ENCODE measurements at regions not wholly inside any gene's neighbourhood (a gene's known extent, or its start where the extent isn't known, plus 50 kb on each side); places are given as distances from the start of the nearest gene placed in this dataset.

GRCh38 chr1:192087334-192087733 lies 70.9 kb upstream of the RGS18 start:
- TF ChIP-seq ZZZ3 (IDR thresholded peaks at IDR 0.05; ENCODE audit: control insufficient read depth, insufficient read length, low read depth) (no peak), YBX1 (IDR thresholded peaks at IDR 0.05) (no peak), CBX3 (IDR thresholded peaks at IDR 0.05; ENCODE audit: borderline replicate concordance, low read depth) (no peak), LARP7 (IDR thresholded peaks at IDR 0.05) (no peak), ATF2 (IDR thresholded peaks at IDR 0.05; ENCODE audit: low read length) (no peak), TCF3 (IDR thresholded peaks at IDR 0.05; ENCODE audit: borderline replicate concordance, insufficient read depth, low read depth, low read length) (no peak), STAT3 (IDR thresholded peaks at IDR 0.05; ENCODE audit: low read depth, low read length) (no peak), PAX5 (IDR thresholded peaks at IDR 0.05; ENCODE audit: borderline replicate concordance, low read depth, low read length) (no peak)
- SMC1A ChIA-PET (ENCODE audit: uncharacterized antibody, unreplicated experiment), result no interaction called here
- ATAC-seq (no peak), FAIRE-seq (no peak), DNase-seq (ENCODE audit: low read depth, low spot score) (no peak)
- no peaks in the 10 kb centered on the region for H3K9me3 ChIP-seq (replicated peaks; ENCODE audit: control insufficient read depth, insufficient read depth, low read length)
- no peak overlapping the region for H2AFZ ChIP-seq (ENCODE audit: control insufficient read depth, low read depth, low read length)
- H3K79me2 ChIP-seq (ENCODE audit: control insufficient read depth, insufficient read depth, low read length), result no peaks in the 10 kb centered on the region
- in situ Hi-C loops (cut with MboI), result no loop called here
- no peaks in the 10 kb centered on the region for H3K4me1 ChIP-seq (ENCODE audit: control insufficient read depth, insufficient read depth, low read length)
- POLR2A ChIA-PET, result no interaction called here
- H4K20me1 ChIP-seq (ENCODE audit: control insufficient read depth, insufficient read depth), result no peaks in the 10 kb centered on the region
- no peak overlapping the region for H3K9ac ChIP-seq (ENCODE audit: control insufficient read depth, insufficient read depth, low read length)
- no peak overlapping the region for H3K27ac ChIP-seq (ENCODE audit: control insufficient read depth, insufficient read depth)
- H3K36me3 ChIP-seq (ENCODE audit: control insufficient read depth in 2 of 2, insufficient read depth in 2 of 2, low read length in 1 of 2), result no peaks in the 10 kb centered on the region
- no peaks in the 10 kb centered on the region for H3K27me3 ChIP-seq (replicated peaks in 1 of 2; ENCODE audit: control insufficient read depth in 2 of 2, insufficient read depth in 2 of 2, low read length in 1 of 2)
- no TSS peak for BruUV-seq (replicated peaks)
- CTCF ChIA-PET, result no interaction called here
- RAD21 ChIA-PET (ENCODE audit: unreplicated experiment), result no interaction called here
- H3K4me3 ChIP-seq, result no peak overlapping the region
- WGBS (ENCODE audit: insufficient coverage, insufficient replicate concordance, low lambda C conversion rate, missing lambda C conversion rate), result 22% methylated on average over 1 of the region's 1 CpG
- intact Hi-C loops (cut with micrococcal nuclease; ENCODE audit: unreplicated experiment), result no loop called here
- H3K4me2 ChIP-seq (ENCODE audit: control insufficient read depth, insufficient read depth), result no peak overlapping the region

GRCh38 chr1:192088496-192088895 lies 69.8 kb upstream of the RGS18 start:
- Histone ChIP-seq H2AFZ (ENCODE audit: control insufficient read depth, low read depth, low read length) (no peak overlapping the region), H3K79me2 (ENCODE audit: control insufficient read depth, insufficient read depth, low read length) (no peaks in the 10 kb centered on the region), H3K27me3 (replicated peaks in 1 of 2; ENCODE audit: control insufficient read depth in 2 of 2, insufficient read depth in 2 of 2, low read length in 1 of 2) (no peaks in the 10 kb centered on the region), H3K4me1 (ENCODE audit: control insufficient read depth, insufficient read depth, low read length) (no peaks in the 10 kb centered on the region), H3K27ac (ENCODE audit: control insufficient read depth, insufficient read depth) (no peak overlapping the region), H4K20me1 (ENCODE audit: control insufficient read depth, insufficient read depth) (no peaks in the 10 kb centered on the region), H3K9me3 (replicated peaks; ENCODE audit: control insufficient read depth, insufficient read depth, low read length) (no peaks in the 10 kb centered on the region), H3K36me3 (ENCODE audit: control insufficient read depth in 2 of 2, insufficient read depth in 2 of 2, low read length in 1 of 2) (no peaks in the 10 kb centered on the region), H3K4me2 (ENCODE audit: control insufficient read depth, insufficient read depth) (no peak overlapping the region), H3K9ac (ENCODE audit: control insufficient read depth, insufficient read depth, low read length) (no peak overlapping the region), H3K4me3 (no peak overlapping the region)
- FAIRE-seq (no peak), DNase-seq (ENCODE audit: low read depth, low spot score) (no peak), ATAC-seq (no peak)
- in situ Hi-C loops (cut with MboI), result no loop called here
- ChIA-PET RAD21 (ENCODE audit: unreplicated experiment) (no interaction called here), POLR2A (no interaction called here), SMC1A (ENCODE audit: uncharacterized antibody, unreplicated experiment) (interaction anchor here (1.0 kb wide), 1 partner anchor 7 kb away, joined by 3 read pairs; no protein-coding TSS in a partner anchor), CTCF (no interaction called here)
- 0% methylated on average over 2 of the region's 2 CpGs for WGBS (ENCODE audit: insufficient coverage, insufficient replicate concordance, low lambda C conversion rate, missing lambda C conversion rate)
- intact Hi-C loops (cut with micrococcal nuclease; ENCODE audit: unreplicated experiment), result no loop called here
- BruUV-seq (replicated peaks), result no TSS peak
- TF ChIP-seq ZBTB4 (CRISPR knock-in tag; IDR thresholded peaks at IDR 0.05) (no peak), BCL11A (IDR thresholded peaks at IDR 0.05; ENCODE audit: low read depth, low read length) (no peak), NFXL1 (IDR thresholded peaks at IDR 0.05; ENCODE audit: borderline replicate concordance) (no peak), ZZZ3 (IDR thresholded peaks at IDR 0.05; ENCODE audit: control insufficient read depth, insufficient read length, low read depth) (no peak), SIX5 (IDR thresholded peaks at IDR 0.05; ENCODE audit: low read depth, low read length, severe bottlenecking) (no peak), RAD21 (IDR thresholded peaks at IDR 0.05; ENCODE audit: insufficient read depth, low read depth, low read length) (no peak), JUNB (IDR thresholded peaks at IDR 0.05) (no peak), MEF2B (IDR thresholded peaks at IDR 0.05; ENCODE audit: partially characterized antibody, poor library complexity, severe bottlenecking) (no peak), JUND (IDR thresholded peaks at IDR 0.05; ENCODE audit: low read depth, low read length) (no peak), ZNF24 (IDR thresholded peaks at IDR 0.05) (no peak)

Measured in GM12878 (cell line).